ENCODE measurements at regions not wholly inside any gene's neighbourhood (a gene's known extent, or its start where the extent isn't known, plus 50 kb on each side); places are given as distances from the start of the nearest gene placed in this dataset.

DNA sequence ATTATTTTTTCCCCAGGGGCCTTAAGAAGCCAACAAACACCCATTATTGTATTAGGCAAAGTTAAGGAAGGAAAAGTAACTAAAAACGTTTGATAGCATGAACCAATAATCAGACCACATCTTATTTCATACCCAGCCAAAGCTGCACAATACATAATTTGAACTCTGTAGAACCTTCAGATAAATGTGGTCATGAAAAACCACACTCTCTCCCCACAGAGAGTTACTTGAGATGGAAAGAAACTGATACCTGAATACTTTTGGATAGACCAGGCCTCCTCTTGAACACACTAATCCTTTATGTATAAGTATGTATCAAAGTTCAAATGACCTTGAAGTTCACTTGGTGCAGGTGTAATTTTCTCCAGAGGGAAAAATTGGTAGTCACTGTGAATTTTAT is 146.6 kb upstream of the FAM13C start:
- TF ChIP-seq, protein P1, sequence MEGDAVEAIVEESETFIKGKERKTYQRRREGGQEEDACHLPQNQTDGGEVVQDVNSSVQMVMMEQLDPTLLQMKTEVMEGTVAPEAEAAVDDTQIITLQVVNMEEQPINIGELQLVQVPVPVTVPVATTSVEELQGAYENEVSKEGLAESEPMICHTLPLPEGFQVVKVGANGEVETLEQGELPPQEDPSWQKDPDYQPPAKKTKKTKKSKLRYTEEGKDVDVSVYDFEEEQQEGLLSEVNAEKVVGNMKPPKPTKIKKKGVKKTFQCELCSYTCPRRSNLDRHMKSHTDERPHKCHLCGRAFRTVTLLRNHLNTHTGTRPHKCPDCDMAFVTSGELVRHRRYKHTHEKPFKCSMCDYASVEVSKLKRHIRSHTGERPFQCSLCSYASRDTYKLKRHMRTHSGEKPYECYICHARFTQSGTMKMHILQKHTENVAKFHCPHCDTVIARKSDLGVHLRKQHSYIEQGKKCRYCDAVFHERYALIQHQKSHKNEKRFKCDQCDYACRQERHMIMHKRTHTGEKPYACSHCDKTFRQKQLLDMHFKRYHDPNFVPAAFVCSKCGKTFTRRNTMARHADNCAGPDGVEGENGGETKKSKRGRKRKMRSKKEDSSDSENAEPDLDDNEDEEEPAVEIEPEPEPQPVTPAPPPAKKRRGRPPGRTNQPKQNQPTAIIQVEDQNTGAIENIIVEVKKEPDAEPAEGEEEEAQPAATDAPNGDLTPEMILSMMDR (IDR thresholded peaks at IDR 0.05), result no peak
- TF ChIP-seq POLR2A (IDR thresholded peaks at IDR 0.05) (no peak), POLR2AphosphoS5 (IDR thresholded peaks at IDR 0.05) (no peak)
